ENCODE measurements at regions not wholly inside any gene's neighbourhood (a gene's known extent, or its start where the extent isn't known, plus 50 kb on each side); places are given as distances from the start of the nearest gene placed in this dataset.

GRCh38 chrX:39936886-39937770, 160.6 kb downstream of the BCOR start:
- no peak for DNase-seq (ENCODE audit: extremely low read depth in 1 of 11, low read depth in 9 of 11, low spot score in 4 of 11)

GRCh38 chrX:39938466-39938865, 159.3 kb downstream of the BCOR start:
- DNase-seq (ENCODE audit: extremely low read depth in 1 of 11, low read depth in 9 of 11, low spot score in 4 of 11), result no peak

- DNase-seq (ENCODE audit: extremely low read depth in 1 of 11, low read depth in 9 of 11, low spot score in 4 of 11), result no peak
Measured at GRCh38 chrX:39939678-39940077, 158.1 kb downstream of the BCOR start.

- DNase-seq (ENCODE audit: extremely low read depth in 1 of 11, low read depth in 9 of 11, low spot score in 4 of 11), result no peak
Measured at GRCh38 chrX:39941332-39941920, 156.3 kb downstream of the BCOR start.

GRCh38 chrX:39944416-39944815, 153.3 kb downstream of the BCOR start:
- no peak for DNase-seq (ENCODE audit: extremely low read depth in 1 of 11, low read depth in 9 of 11, low spot score in 4 of 11)

- no peak for DNase-seq (ENCODE audit: extremely low read depth in 1 of 11, low read depth in 9 of 11, low spot score in 4 of 11)
Measured at GRCh38 chrX:39945709-39946108, 152.0 kb downstream of the BCOR start.

GRCh38 chrX:39946822-39947221, 150.9 kb downstream of the BCOR start:
- no peak for DNase-seq (ENCODE audit: extremely low read depth in 1 of 11, low read depth in 9 of 11, low spot score in 4 of 11)

- DNase-seq (ENCODE audit: extremely low read depth in 1 of 11, low read depth in 9 of 11, low spot score in 4 of 11), result no peak
Measured at GRCh38 chrX:39948582-39948981, 149.2 kb downstream of the BCOR start.

GRCh38 chrX:39950018-39950688, 147.6 kb downstream of the BCOR start:
- DNase-seq (ENCODE audit: extremely low read depth in 1 of 11, low read depth in 9 of 11, low spot score in 4 of 11), result no peak

GRCh38 chrX:39952989-39953388, 144.8 kb downstream of the BCOR start:
- DNase-seq (ENCODE audit: extremely low read depth in 1 of 11, low read depth in 9 of 11, low spot score in 4 of 11), result no peak

GRCh38 chrX:39953879-39954278, 143.9 kb downstream of the BCOR start:
- DNase-seq (ENCODE audit: extremely low read depth in 1 of 11, low read depth in 9 of 11, low spot score in 4 of 11), result no peak

GRCh38 chrX:39954851-39955250, 142.9 kb downstream of the BCOR start:
- DNase-seq (ENCODE audit: extremely low read depth in 1 of 11, low read depth in 9 of 11, low spot score in 4 of 11), result no peak

- no peak for DNase-seq (ENCODE audit: extremely low read depth in 1 of 11, low read depth in 9 of 11, low spot score in 4 of 11)
Measured at GRCh38 chrX:39955625-39956024, 142.1 kb downstream of the BCOR start.

GRCh38 chrX:39956803-39957394, 140.9 kb downstream of the BCOR start:
- no peak for DNase-seq (ENCODE audit: extremely low read depth in 1 of 11, low read depth in 9 of 11, low spot score in 4 of 11)

GRCh38 chrX:39957816-39958566, 139.8 kb downstream of the BCOR start:
- no peak for DNase-seq (ENCODE audit: extremely low read depth in 1 of 11, low read depth in 9 of 11, low spot score in 4 of 11)

GRCh38 chrX:39958850-39959249, 138.9 kb downstream of the BCOR start:
- no peak for DNase-seq (ENCODE audit: extremely low read depth in 1 of 11, low read depth in 9 of 11, low spot score in 4 of 11)

GRCh38 chrX:39960219-39960618, 137.5 kb downstream of the BCOR start:
- DNase-seq (ENCODE audit: extremely low read depth in 1 of 11, low read depth in 9 of 11, low spot score in 4 of 11), result no peak

- no peak for DNase-seq (ENCODE audit: extremely low read depth in 1 of 11, low read depth in 9 of 11, low spot score in 4 of 11)
Measured at GRCh38 chrX:39961441-39961840, 136.3 kb downstream of the BCOR start.

- no peak for DNase-seq (ENCODE audit: extremely low read depth in 1 of 11, low read depth in 9 of 11, low spot score in 4 of 11)
Measured at GRCh38 chrX:39965051-39965573, 132.6 kb downstream of the BCOR start.

All from renal cortex interstitium (tissue), 11 donors.